A549 (cell line): ENCODE measurements at regions not wholly inside any gene's neighbourhood (a gene's known extent, or its start where the extent isn't known, plus 50 kb on each side); places are given as distances from the start of the nearest gene placed in this dataset.

Experiments used
- ATAC-seq, 2 experiments: fragments of 200-7000 bp in 1 of 2; fragments of >200 bp in 1 of 2; cut with Nextera tagmentation in 1 of 2; cut with Tn5 transposase in 1 of 2; 3 replicates each; pipeline versions ENCODE4 v1.8.0 to v1.9.1; 2018 to 2020; ENCODE audit warnings: mild to moderate bottlenecking in 1 of 2, moderate library complexity in 1 of 2
- CTCF ChIA-PET: fragments of 300-600 bp; sonication (Branson Sonifier 250); formaldehyde crosslinking; extraction: SDS; loops from one replicate; lab custom pipeline; 2021; ENCODE audit warnings: antibody characterized with exemption, inconsistent platforms; lab: Yijun Ruan, JAX
- POLR2A ChIA-PET: fragments of 350-600 bp; formaldehyde crosslinking; extraction: SDS; loops from one replicate; lab custom pipeline; 2021; ENCODE audit warnings: antibody characterized with exemption, inconsistent platforms; lab: Yijun Ruan, JAX
- DNase-seq, 2 experiments: peaks; one replicate each; pipeline versions ENCODE4 v3.0.0 to v3.0.0-alpha.2; 2011 to 2016; ENCODE audit warnings: low read depth in 1 of 2, low spot score in 1 of 2
- FAIRE-seq: peaks from 2 replicates; lab custom pipeline; 2011; peaks lifted over from hg19 to GRCh38; lab: Jason Lieb, UNC
- H3K27ac ChIP-seq, 2 experiments: fragments of >200 bp; sonication (Bioruptor Twin); formaldehyde crosslinking; 3 replicates each; pipeline ENCODE4 v1.5.1; 2016 to 2017
- H3K4me1 ChIP-seq: fragments of >200 bp; sonication (Bioruptor Twin); formaldehyde crosslinking; 3 replicates; pipeline ENCODE4 v1.6.1; 2016
- H3K4me2 ChIP-seq: fragments of >200 bp; sonication (Bioruptor Twin); formaldehyde crosslinking; 3 replicates; pipeline ENCODE4 v1.6.1; 2016
- H3K4me3 ChIP-seq: fragments of >200 bp; sonication (Bioruptor Twin); formaldehyde crosslinking; 3 replicates; pipeline ENCODE4 v1.5.1; 2016
- H3K9me3 ChIP-seq: fragments of >200 bp; sonication (Bioruptor Twin); formaldehyde crosslinking; 3 replicates; pipeline ENCODE4 v1.6.1; 2016
- ATOH8 ChIP-seq: fragments of 250-450 bp; sonication (Bioruptor Pico); IDR thresholded peaks from 2 replicates; pipeline ENCODE4 v1.5.0; 2020; ENCODE audit warnings: low read depth, mild to moderate bottlenecking, moderate library complexity
- BCL3 ChIP-seq: fragments of >200 bp; sonication (Bioruptor Twin); formaldehyde crosslinking; IDR thresholded peaks from 3 replicates; pipeline ENCODE4 v1.6.1; 2016
- CEBPB ChIP-seq, 2 experiments: fragments of >200 bp in 1 of 2; sonication (Bioruptor Twin) in 1 of 2; formaldehyde crosslinking in 1 of 2; IDR thresholded peaks; 2 replicates each; pipeline ENCODE4 v1.6.1; 2012 to 2016
- CHD2 ChIP-seq: fragments of 150-350 bp; IDR thresholded peaks from 2 replicates; pipeline ENCODE4 v1.6.1; 2014; ENCODE audit warnings: low read length; ENCODE audit not compliant: partially characterized antibody
- HES2 ChIP-seq: fragments of >200 bp; sonication (Bioruptor Twin); formaldehyde crosslinking; IDR thresholded peaks from 2 replicates; pipeline ENCODE4 v1.6.1; 2016
- HOXA7 ChIP-seq: fragments of 250-450 bp; sonication (Bioruptor Pico); IDR thresholded peaks from 2 replicates; pipeline ENCODE4 v1.5.0; 2020; ENCODE audit warnings: mild to moderate bottlenecking, moderate library complexity
- HOXB13 ChIP-seq: fragments of 250-450 bp; sonication (Bioruptor Pico); IDR thresholded peaks from 2 replicates; pipeline ENCODE4 v1.5.0; 2020; ENCODE audit warnings: low read depth, mild to moderate bottlenecking, moderate library complexity
- JUNB ChIP-seq: fragments of >200 bp; sonication (Bioruptor Twin); formaldehyde crosslinking; IDR thresholded peaks from 2 replicates; pipeline ENCODE4 v1.6.1; 2016
- KDM1A ChIP-seq: fragments of 200-600 bp; sonication (generic); IDR thresholded peaks from 2 replicates; pipeline ENCODE4 v1.6.1; 2016; ENCODE audit warnings: low read depth, mild to moderate bottlenecking
- MAFK ChIP-seq: fragments of 450-650 bp; IDR thresholded peaks from 2 replicates; pipeline ENCODE4 v1.6.1; 2014; ENCODE audit not compliant: partially characterized antibody
- MAZ ChIP-seq: fragments of 150-350 bp; IDR thresholded peaks from 2 replicates; pipeline ENCODE4 v1.6.1; 2014; ENCODE audit warnings: antibody characterized with exemption, low read depth, low read length, borderline replicate concordance
- PHF8 ChIP-seq: fragments of 200-600 bp; sonication (generic); IDR thresholded peaks from 2 replicates; pipeline ENCODE4 v1.6.1; 2016; ENCODE audit warnings: low read depth, mild to moderate bottlenecking, antibody characterized with exemption, moderate library complexity, borderline replicate concordance
- POLR2A ChIP-seq: IDR thresholded peaks from 2 replicates; pipeline ENCODE4 v1.6.1; 2012; ENCODE audit warnings: mild to moderate bottlenecking, low read length
- RARB ChIP-seq: fragments of 250-450 bp; sonication (Bioruptor Pico); IDR thresholded peaks from 2 replicates; pipeline ENCODE4 v1.8.0; 2021; ENCODE audit warnings: mild to moderate bottlenecking, moderate library complexity
- SREBF2 ChIP-seq: fragments of 450-650 bp; IDR thresholded peaks from 2 replicates; pipeline ENCODE4 v1.6.1; 2014; ENCODE audit warnings: mild to moderate bottlenecking, moderate library complexity
- USF2 ChIP-seq: fragments of 450-650 bp; IDR thresholded peaks from 2 replicates; pipeline ENCODE4 v1.6.1; 2014; ENCODE audit warnings: antibody characterized with exemption
- ZNF302 ChIP-seq: fragments of 250-450 bp; sonication (Bioruptor Pico); IDR thresholded peaks from 2 replicates; pipeline ENCODE4 v1.9.0; 2021; ENCODE audit warnings: inconsistent platforms, mild to moderate bottlenecking, moderate library complexity
- WGBS: methylation state at CpG from one replicate; pipeline ENCODE4 v1.1.6; 2017; ENCODE audit errors: missing lambda C conversion rate; 5-methylcytosine and 5-hydroxymethylcytosine counted together
- TF ChIP-seq, protein P1 (sequence below): IDR thresholded peaks from 2 replicates; pipeline ENCODE4 v1.6.1; 2012
- TF ChIP-seq, protein P2 (sequence below): IDR thresholded peaks from 2 replicates; pipeline ENCODE4 v1.6.1; 2012
- TF ChIP-seq, protein P3 (sequence below): fragments of 200-600 bp; sonication (generic); IDR thresholded peaks from 2 replicates; pipeline ENCODE4 v1.6.1; 2016; ENCODE audit warnings: antibody characterized with exemption, mild to moderate bottlenecking, moderate library complexity

GRCh38 chr17:15157051-15157450 lies 108.1 kb downstream of the PMP22 start:
- POLR2A ChIA-PET = no interaction called here
- peaks cover 5% of the 10 kb centered on the region; the same call in 1 of the 3 replicates for H3K9me3 ChIP-seq
- H3K4me2 ChIP-seq = no peak overlapping the region
- DNase-seq (no peak), FAIRE-seq (no peak), ATAC-seq (no peak)
- WGBS = 6% methylated on average over 5 of the region's 5 CpGs
- TF ChIP-seq POLR2A = no peak
- TF ChIP-seq MAZ = no peak
- H3K4me3 ChIP-seq = no peak overlapping the region
- no peaks in the 10 kb centered on the region for H3K4me1 ChIP-seq
- CTCF ChIA-PET = interaction anchor here (1.2 to 5.3 kb wide), 5 partner anchors 11 to 346 kb away, joined by 3 to 38 read pairs (median 5); no protein-coding TSS in a partner anchor
- no peak overlapping the region for H3K27ac ChIP-seq

DNA sequence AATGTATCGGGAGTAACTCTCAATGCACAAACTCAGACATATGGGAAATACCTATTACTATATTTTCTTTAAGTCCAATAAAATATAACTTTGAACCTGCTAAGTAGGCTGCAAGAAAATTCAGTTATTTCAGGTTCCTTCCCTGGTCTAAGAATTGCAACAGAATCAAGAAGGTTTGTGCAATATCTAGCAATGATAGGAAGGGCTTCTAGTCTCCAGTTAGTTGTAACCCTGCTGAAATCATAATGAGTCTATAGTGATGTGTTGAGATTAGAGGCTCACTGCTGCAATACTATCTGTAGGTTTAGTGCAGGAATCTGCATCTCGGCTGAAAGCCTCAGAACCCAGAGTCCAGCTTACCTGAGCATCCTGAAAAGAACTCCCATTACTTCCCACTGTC lies 110.5 kb downstream of the PMP22 start:
- no peak for DNase-seq
- no peak overlapping the region for H3K27ac ChIP-seq
- no peak for ATAC-seq
- H3K9me3 ChIP-seq = peaks cover 5% of the 10 kb centered on the region; the same call in 1 of the 3 replicates
- WGBS = 11% methylated on average over 2 of the region's 2 CpGs
- no peak overlapping the region for H3K4me2 ChIP-seq
- no peak for FAIRE-seq
- no peaks in the 10 kb centered on the region for H3K4me1 ChIP-seq
- H3K4me3 ChIP-seq = no peak overlapping the region
- TF ChIP-seq, protein P1, sequence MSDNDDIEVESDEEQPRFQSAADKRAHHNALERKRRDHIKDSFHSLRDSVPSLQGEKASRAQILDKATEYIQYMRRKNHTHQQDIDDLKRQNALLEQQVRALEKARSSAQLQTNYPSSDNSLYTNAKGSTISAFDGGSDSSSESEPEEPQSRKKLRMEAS = no peak
- TF ChIP-seq SREBF2 (no peak), KDM1A (no peak), ATOH8 (CRISPR knock-in tag) (no peak), RARB (no peak), HES2 (no peak), ZNF302 (CRISPR knock-in tag) (no peak), BCL3 (no peak), JUNB (no peak), MAFK (no peak), HOXB13 (CRISPR knock-in tag) (no peak), USF2 (no peak), CEBPB (IDR thresholded peaks at IDR 0.05) (no peak), CHD2 (no peak), HOXA7 (CRISPR knock-in tag) (no peak), PHF8 (no peak)
- TF ChIP-seq, protein P2, sequence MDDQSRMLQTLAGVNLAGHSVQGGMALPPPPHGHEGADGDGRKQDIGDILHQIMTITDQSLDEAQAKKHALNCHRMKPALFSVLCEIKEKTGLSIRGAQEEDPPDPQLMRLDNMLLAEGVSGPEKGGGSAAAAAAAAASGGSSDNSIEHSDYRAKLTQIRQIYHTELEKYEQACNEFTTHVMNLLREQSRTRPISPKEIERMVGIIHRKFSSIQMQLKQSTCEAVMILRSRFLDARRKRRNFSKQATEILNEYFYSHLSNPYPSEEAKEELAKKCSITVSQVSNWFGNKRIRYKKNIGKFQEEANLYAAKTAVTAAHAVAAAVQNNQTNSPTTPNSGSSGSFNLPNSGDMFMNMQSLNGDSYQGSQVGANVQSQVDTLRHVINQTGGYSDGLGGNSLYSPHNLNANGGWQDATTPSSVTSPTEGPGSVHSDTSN = no peak
- TF ChIP-seq, protein P3, sequence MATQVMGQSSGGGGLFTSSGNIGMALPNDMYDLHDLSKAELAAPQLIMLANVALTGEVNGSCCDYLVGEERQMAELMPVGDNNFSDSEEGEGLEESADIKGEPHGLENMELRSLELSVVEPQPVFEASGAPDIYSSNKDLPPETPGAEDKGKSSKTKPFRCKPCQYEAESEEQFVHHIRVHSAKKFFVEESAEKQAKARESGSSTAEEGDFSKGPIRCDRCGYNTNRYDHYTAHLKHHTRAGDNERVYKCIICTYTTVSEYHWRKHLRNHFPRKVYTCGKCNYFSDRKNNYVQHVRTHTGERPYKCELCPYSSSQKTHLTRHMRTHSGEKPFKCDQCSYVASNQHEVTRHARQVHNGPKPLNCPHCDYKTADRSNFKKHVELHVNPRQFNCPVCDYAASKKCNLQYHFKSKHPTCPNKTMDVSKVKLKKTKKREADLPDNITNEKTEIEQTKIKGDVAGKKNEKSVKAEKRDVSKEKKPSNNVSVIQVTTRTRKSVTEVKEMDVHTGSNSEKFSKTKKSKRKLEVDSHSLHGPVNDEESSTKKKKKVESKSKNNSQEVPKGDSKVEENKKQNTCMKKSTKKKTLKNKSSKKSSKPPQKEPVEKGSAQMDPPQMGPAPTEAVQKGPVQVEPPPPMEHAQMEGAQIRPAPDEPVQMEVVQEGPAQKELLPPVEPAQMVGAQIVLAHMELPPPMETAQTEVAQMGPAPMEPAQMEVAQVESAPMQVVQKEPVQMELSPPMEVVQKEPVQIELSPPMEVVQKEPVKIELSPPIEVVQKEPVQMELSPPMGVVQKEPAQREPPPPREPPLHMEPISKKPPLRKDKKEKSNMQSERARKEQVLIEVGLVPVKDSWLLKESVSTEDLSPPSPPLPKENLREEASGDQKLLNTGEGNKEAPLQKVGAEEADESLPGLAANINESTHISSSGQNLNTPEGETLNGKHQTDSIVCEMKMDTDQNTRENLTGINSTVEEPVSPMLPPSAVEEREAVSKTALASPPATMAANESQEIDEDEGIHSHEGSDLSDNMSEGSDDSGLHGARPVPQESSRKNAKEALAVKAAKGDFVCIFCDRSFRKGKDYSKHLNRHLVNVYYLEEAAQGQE = no peak
- ChIA-PET POLR2A (no interaction called here), CTCF (interaction anchor here (0.9 to 5.3 kb wide), 2 partner anchors 16 to 187 kb away, joined by 3 to 38 read pairs; partner anchors contain the start of gene TEKT3)
